ENCODE measurements at regions not wholly inside any gene's neighbourhood (a gene's known extent, or its start where the extent isn't known, plus 50 kb on each side); places are given as distances from the start of the nearest gene placed in this dataset.
"Not testable (repeated sequence)": the region's sequence is repeated elsewhere in the genome, so short reads cannot be mapped to it uniquely, and the experiment has no call there.

GRCh38 chr14:55891692-55892091, 226.5 kb upstream of the PELI2 start:
- DNase-seq (ENCODE audit: low read depth in 2 of 2, low spot score in 1 of 2): no peak

GRCh38 chr14:55892906-55893305, 225.3 kb upstream of the PELI2 start:
- DNase-seq (ENCODE audit: low read depth in 2 of 2, low spot score in 1 of 2): no peak

GRCh38 chr14:55893705-55894104, 224.5 kb upstream of the PELI2 start:
- no peak for DNase-seq (ENCODE audit: low read depth in 2 of 2, low spot score in 1 of 2)

- no peak for DNase-seq (ENCODE audit: low read depth in 2 of 2, low spot score in 1 of 2)
Measured at GRCh38 chr14:55897031-55897430, 221.2 kb upstream of the PELI2 start.

GRCh38 chr14:55898938-55899337, 219.3 kb upstream of the PELI2 start:
- DNase-seq (ENCODE audit: low read depth in 2 of 2, low spot score in 1 of 2): no peak

- no peak for DNase-seq (ENCODE audit: low read depth in 2 of 2, low spot score in 1 of 2)
Measured at GRCh38 chr14:55899531-55899930, 218.7 kb upstream of the PELI2 start.

GRCh38 chr14:55900749-55901148, 217.5 kb upstream of the PELI2 start:
- no peak for DNase-seq (ENCODE audit: low read depth in 2 of 2, low spot score in 1 of 2)

- DNase-seq (ENCODE audit: low read depth in 2 of 2, low spot score in 1 of 2): no peak
Measured at GRCh38 chr14:55901291-55901690, 216.9 kb upstream of the PELI2 start.

GRCh38 chr14:55902241-55902640, 216.0 kb upstream of the PELI2 start:
- no peak for DNase-seq (ENCODE audit: low read depth in 2 of 2, low spot score in 1 of 2)

- DNase-seq (ENCODE audit: low read depth in 2 of 2, low spot score in 1 of 2): no peak
Measured at GRCh38 chr14:55904086-55904485, 214.1 kb upstream of the PELI2 start.

- no peak for DNase-seq (ENCODE audit: low read depth in 2 of 2, low spot score in 1 of 2)
Measured at GRCh38 chr14:55908106-55908505, 210.1 kb upstream of the PELI2 start.

GRCh38 chr14:55909879-55910278, 208.3 kb upstream of the PELI2 start:
- no peak for DNase-seq (ENCODE audit: low read depth in 2 of 2, low spot score in 1 of 2)

GRCh38 chr14:55910601-55911243, 207.5 kb upstream of the PELI2 start:
- no peak for DNase-seq (ENCODE audit: low read depth in 2 of 2, low spot score in 1 of 2)

GRCh38 chr14:55911776-55912175, 206.4 kb upstream of the PELI2 start:
- DNase-seq (ENCODE audit: low read depth in 2 of 2, low spot score in 1 of 2): no peak

- DNase-seq (ENCODE audit: low read depth in 2 of 2, low spot score in 1 of 2): no peak
Measured at GRCh38 chr14:55912344-55912743, 205.9 kb upstream of the PELI2 start.

- no peak for DNase-seq (ENCODE audit: low read depth in 2 of 2, low spot score in 1 of 2)
Measured at GRCh38 chr14:55913324-55914025, 204.7 kb upstream of the PELI2 start.

- no peak for DNase-seq (ENCODE audit: low read depth in 2 of 2, low spot score in 1 of 2)
Measured at GRCh38 chr14:55914771-55915170, 203.4 kb upstream of the PELI2 start.

GRCh38 chr14:55915456-55915855, 202.8 kb upstream of the PELI2 start:
- no peak for DNase-seq (ENCODE audit: low read depth in 2 of 2, low spot score in 1 of 2)

GRCh38 chr14:55919800-55920199, 198.4 kb upstream of the PELI2 start:
- not testable (repeated sequence) for DNase-seq (ENCODE audit: low read depth in 2 of 2, low spot score in 1 of 2)

- no peak for DNase-seq (ENCODE audit: low read depth in 2 of 2, low spot score in 1 of 2)
Measured at GRCh38 chr14:55921511-55921910, 196.7 kb upstream of the PELI2 start.

GRCh38 chr14:55926007-55926406, 192.2 kb upstream of the PELI2 start:
- no peak for DNase-seq (ENCODE audit: low read depth in 2 of 2, low spot score in 1 of 2)

GRCh38 chr14:55927028-55927427, 191.2 kb upstream of the PELI2 start:
- no peak for DNase-seq (ENCODE audit: low read depth in 2 of 2, low spot score in 1 of 2)

GRCh38 chr14:55928276-55928675, 189.9 kb upstream of the PELI2 start:
- DNase-seq (ENCODE audit: low read depth in 2 of 2, low spot score in 1 of 2): no peak

Measured in stimulated activated CD8-positive, alpha-beta memory T cell treated with anti-CD3 and anti-CD28 coated beads, Interleukin-4, amount 100 ng/mL, for 1 hour (primary cell).